Parathyroid adenoma (tissue), 2 donors: ENCODE measurements at regions not wholly inside any gene's neighbourhood (a gene's known extent, or its start where the extent isn't known, plus 50 kb on each side); places are given as distances from the start of the nearest gene placed in this dataset.

Experiments
- H2AFZ ChIP-seq: fragments of 300-600 bp; sonication (generic); one replicate; pipeline ENCODE4 v1.7.0; 2017; ENCODE audit warnings: antibody characterized with exemption, mild to moderate bottlenecking
- H3K27ac ChIP-seq: fragments of 300-600 bp; sonication (generic); one replicate; pipeline ENCODE4 v1.7.0; 2017
- H3K27me3 ChIP-seq: fragments of 300-600 bp; sonication (generic); one replicate; pipeline ENCODE4 v1.7.0; 2017; ENCODE audit warnings: low read length; ENCODE audit not compliant: control insufficient read depth, insufficient read depth
- H3K36me3 ChIP-seq: fragments of 300-600 bp; sonication (generic); one replicate; pipeline ENCODE4 v1.7.0; 2017; ENCODE audit warnings: low read length; ENCODE audit not compliant: control insufficient read depth, insufficient read depth
- H3K4me1 ChIP-seq: fragments of 300-600 bp; sonication (generic); one replicate; pipeline ENCODE4 v1.7.0; 2017; ENCODE audit warnings: control low read depth
- H3K4me2 ChIP-seq: fragments of 300-600 bp; sonication (generic); one replicate; pipeline ENCODE4 v1.7.0; 2017; ENCODE audit warnings: low read length
- H3K4me3 ChIP-seq: fragments of 300-600 bp; sonication (generic); one replicate; pipeline ENCODE4 v1.7.0; 2017; ENCODE audit warnings: low read depth, low read length
- H3K79me2 ChIP-seq: fragments of 300-600 bp; sonication (generic); one replicate; pipeline ENCODE4 v1.7.0; 2017; ENCODE audit warnings: control low read depth
- H3K9ac ChIP-seq: fragments of 300-600 bp; sonication (generic); one replicate; pipeline ENCODE4 v1.7.0; 2017; ENCODE audit warnings: mild to moderate bottlenecking
- H3K9me3 ChIP-seq: fragments of 300-600 bp; sonication (generic); one replicate; pipeline ENCODE4 v1.7.0; 2017; ENCODE audit warnings: low read length; ENCODE audit not compliant: control insufficient read depth
- TF ChIP-seq, protein P1 (sequence below): fragments of 300-600 bp; sonication (generic); IDR thresholded peaks from one replicate; pipeline ENCODE4 v1.7.0; 2017; ENCODE audit warnings: antibody characterized with exemption, mild to moderate bottlenecking
- donor health status: primary hyperparathyroidism.

DNA sequence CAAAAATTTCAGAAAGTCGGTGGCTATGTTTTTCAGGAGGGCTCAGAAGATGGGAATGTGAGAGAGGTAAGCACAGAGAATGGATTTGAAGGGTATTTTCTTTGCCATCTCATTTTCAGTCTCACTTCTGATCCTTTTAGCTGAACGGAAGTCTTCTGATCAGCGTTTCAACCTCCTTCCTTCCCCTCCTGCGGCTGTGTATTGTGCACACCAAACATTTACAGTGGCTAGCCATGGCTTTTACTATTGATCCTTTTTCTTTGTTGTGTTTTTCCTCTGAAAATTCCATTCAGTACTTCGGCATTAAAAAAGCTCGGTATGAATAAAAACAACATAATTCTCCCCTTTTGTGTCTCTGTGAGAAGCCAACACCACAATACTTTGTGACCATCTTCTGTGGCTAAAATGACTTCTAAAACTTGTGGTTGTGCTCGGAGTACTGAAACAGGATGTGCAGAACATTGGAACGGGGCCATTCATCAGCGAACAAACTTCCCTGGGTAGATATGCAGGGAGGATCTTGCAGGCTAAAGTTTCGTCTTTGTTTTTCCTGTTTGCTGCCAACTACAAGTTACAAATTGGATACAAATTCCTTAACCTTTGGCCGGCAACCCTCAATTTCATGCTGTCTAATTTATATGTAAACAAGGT is 260.8 kb upstream of the FAM98A start:
- H3K4me3 ChIP-seq: no peak overlapping the region
- TF ChIP-seq, protein P1, sequence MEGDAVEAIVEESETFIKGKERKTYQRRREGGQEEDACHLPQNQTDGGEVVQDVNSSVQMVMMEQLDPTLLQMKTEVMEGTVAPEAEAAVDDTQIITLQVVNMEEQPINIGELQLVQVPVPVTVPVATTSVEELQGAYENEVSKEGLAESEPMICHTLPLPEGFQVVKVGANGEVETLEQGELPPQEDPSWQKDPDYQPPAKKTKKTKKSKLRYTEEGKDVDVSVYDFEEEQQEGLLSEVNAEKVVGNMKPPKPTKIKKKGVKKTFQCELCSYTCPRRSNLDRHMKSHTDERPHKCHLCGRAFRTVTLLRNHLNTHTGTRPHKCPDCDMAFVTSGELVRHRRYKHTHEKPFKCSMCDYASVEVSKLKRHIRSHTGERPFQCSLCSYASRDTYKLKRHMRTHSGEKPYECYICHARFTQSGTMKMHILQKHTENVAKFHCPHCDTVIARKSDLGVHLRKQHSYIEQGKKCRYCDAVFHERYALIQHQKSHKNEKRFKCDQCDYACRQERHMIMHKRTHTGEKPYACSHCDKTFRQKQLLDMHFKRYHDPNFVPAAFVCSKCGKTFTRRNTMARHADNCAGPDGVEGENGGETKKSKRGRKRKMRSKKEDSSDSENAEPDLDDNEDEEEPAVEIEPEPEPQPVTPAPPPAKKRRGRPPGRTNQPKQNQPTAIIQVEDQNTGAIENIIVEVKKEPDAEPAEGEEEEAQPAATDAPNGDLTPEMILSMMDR: no peak
- H3K4me2 ChIP-seq: no peak overlapping the region
- no peak overlapping the region for H3K9ac ChIP-seq
- H2AFZ ChIP-seq: no peak overlapping the region
- no peaks in the 10 kb centered on the region for H3K27me3 ChIP-seq
- H3K27ac ChIP-seq: no peak overlapping the region
- no peaks in the 10 kb centered on the region for H3K36me3 ChIP-seq
- no peaks in the 10 kb centered on the region for H3K79me2 ChIP-seq
- H3K4me1 ChIP-seq: no peaks in the 10 kb centered on the region
- no peaks in the 10 kb centered on the region for H3K9me3 ChIP-seq

DNA sequence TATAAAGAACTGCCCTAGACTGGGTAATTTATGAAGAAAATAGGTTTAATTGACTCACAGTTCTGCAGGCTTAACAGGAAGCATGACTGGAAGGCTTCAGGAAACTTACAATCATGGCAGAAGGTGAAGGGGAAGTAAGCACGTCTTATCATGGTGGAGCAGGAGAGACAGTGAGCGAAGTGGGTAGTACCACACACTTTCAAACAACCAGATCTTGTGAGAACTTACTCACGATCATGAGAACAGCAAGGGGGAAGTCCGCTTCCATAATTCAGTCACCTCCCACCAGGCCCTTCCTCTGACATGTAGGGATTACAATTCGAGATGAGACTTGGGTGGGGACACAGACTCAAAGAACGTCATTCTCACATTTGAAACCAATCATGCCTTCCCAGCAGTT is 260.1 kb upstream of the FAM98A start:
- Histone ChIP-seq H3K9me3 (no peaks in the 10 kb centered on the region), H3K9ac (no peak overlapping the region), H3K27ac (no peak overlapping the region), H3K4me2 (no peak overlapping the region), H3K79me2 (no peaks in the 10 kb centered on the region), H3K4me3 (no peak overlapping the region), H3K27me3 (no peaks in the 10 kb centered on the region), H2AFZ (no peak overlapping the region), H3K36me3 (no peaks in the 10 kb centered on the region), H3K4me1 (no peaks in the 10 kb centered on the region)
- TF ChIP-seq, protein P1: no peak

DNA sequence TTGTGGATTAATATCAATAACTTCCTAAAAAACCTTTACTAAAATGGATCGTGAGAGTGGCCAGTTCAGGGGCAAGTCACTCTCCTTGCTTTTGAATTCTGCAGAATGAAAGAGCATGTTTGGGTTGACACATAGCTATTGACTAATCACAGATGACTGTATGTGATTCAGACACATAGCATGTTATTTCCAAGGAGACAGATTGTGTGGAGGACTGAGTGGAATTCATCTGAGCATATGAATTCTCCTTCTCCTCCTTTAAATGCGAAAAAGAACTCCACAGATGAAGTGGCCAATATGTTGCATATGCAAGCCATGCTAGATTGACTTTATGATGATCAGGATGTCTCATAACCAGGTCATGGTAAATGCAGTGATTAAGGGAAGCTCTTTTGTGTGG is 249.4 kb upstream of the FAM98A start:
- no peaks in the 10 kb centered on the region for H3K79me2 ChIP-seq
- H2AFZ ChIP-seq: no peak overlapping the region
- H3K4me2 ChIP-seq: no peak overlapping the region
- no peaks in the 10 kb centered on the region for H3K36me3 ChIP-seq
- H3K9ac ChIP-seq: no peak overlapping the region
- TF ChIP-seq, protein P1: no peak
- no peak overlapping the region for H3K4me3 ChIP-seq
- no peaks in the 10 kb centered on the region for H3K27me3 ChIP-seq
- H3K4me1 ChIP-seq: no peaks in the 10 kb centered on the region
- H3K9me3 ChIP-seq: no peaks in the 10 kb centered on the region
- H3K27ac ChIP-seq: no peak overlapping the region

DNA sequence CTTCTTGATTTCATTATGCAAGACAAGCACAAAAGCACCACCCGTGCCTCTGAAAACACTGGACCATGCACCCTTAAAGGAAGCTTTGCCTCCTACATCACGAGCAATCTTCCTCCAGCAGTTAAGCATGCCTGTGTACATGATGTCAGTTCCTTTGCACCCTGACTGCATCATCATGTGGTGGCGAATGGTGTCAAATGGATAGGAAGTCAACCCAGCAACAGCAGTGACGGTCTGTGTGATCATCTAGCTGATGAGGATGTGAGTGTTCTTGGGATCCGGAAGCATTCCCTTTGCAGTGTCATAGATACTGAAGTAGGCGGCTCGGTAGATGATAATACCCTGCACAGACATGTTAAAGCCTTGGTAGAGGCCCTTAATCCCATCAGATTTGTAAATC is 240.7 kb upstream of the FAM98A start:
- H3K9ac ChIP-seq: no peak overlapping the region
- H3K9me3 ChIP-seq: no peaks in the 10 kb centered on the region
- H2AFZ ChIP-seq: no peak overlapping the region
- TF ChIP-seq, protein P1: no peak
- no peaks in the 10 kb centered on the region for H3K27me3 ChIP-seq
- no peak overlapping the region for H3K4me2 ChIP-seq
- H3K79me2 ChIP-seq: no peaks in the 10 kb centered on the region
- no peaks in the 10 kb centered on the region for H3K36me3 ChIP-seq
- H3K4me1 ChIP-seq: no peaks in the 10 kb centered on the region
- H3K4me3 ChIP-seq: no peak overlapping the region
- H3K27ac ChIP-seq: no peak overlapping the region

DNA sequence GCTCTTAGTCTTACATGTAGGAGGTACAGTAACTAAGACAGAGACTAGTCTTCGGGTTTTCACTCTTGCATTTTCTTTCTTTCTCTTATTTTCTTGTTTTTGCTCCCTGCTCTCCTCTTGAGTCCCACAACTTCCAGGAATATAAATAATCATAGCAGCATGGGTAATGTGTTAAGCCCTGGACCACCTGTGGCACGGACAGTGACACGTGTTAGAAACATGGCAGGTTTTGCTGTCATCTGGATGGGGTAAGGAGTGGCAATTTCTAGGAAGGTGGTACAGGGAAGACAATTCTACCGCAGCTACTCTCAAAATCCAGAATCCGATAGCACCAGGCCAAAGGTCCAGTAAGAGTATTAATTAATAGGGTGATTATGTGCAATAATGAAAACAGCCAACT is 237.5 kb upstream of the FAM98A start:
- Histone ChIP-seq H2AFZ (no peak overlapping the region), H3K9ac (no peak overlapping the region), H3K9me3 (no peaks in the 10 kb centered on the region), H3K4me1 (no peaks in the 10 kb centered on the region), H3K4me3 (no peak overlapping the region), H3K27me3 (no peaks in the 10 kb centered on the region), H3K27ac (no peak overlapping the region), H3K79me2 (no peaks in the 10 kb centered on the region), H3K4me2 (no peak overlapping the region), H3K36me3 (no peaks in the 10 kb centered on the region)
- TF ChIP-seq, protein P1: no peak
